ENCODE measurements at regions not wholly inside any gene's neighbourhood (a gene's known extent, or its start where the extent isn't known, plus 50 kb on each side); places are given as distances from the start of the nearest gene placed in this dataset.

- no peak for TF ChIP-seq CTCF (IDR thresholded peaks at IDR 0.05; ENCODE audit: insufficient read depth, low read length, poor library complexity, severe bottlenecking)
- TF ChIP-seq EZH2phosphoT487 (conservative IDR thresholded peaks at IDR 0.05; ENCODE audit: low read length), result no peak
Observed at GRCh38 chr15:38017721-38018120, 83.3 kb downstream of the TMCO5A start.
